WTC11 (cell line): ENCODE measurements at regions not wholly inside any gene's neighbourhood (a gene's known extent, or its start where the extent isn't known, plus 50 kb on each side); places are given as distances from the start of the nearest gene placed in this dataset.

Experiments used
- ATAC-seq: fragments of 200-7000 bp; cut with Tn5 transposase; 2 replicates; pipeline ENCODE4 v1.10.0; 2021; ENCODE audit warnings: mild to moderate bottlenecking, moderate library complexity
- CTCF ChIA-PET: fragments of 300-600 bp; sonication (Branson Sonifier 250); formaldehyde crosslinking; loops from one replicate; lab custom pipeline; 2021; ENCODE audit warnings: antibody characterized with exemption; lab: Charles Lee
- POLR2A ChIA-PET: fragments of 350-600 bp; sonication (Branson Sonifier 250); formaldehyde crosslinking; loops from one replicate; lab custom pipeline; 2021; ENCODE audit warnings: antibody characterized with exemption; lab: Charles Lee
- DNase-seq: peaks from one replicate; pipeline ENCODE4 v3.0.0; 2021; ENCODE audit warnings: low spot score
- H3K27ac Mint-ChIP-seq: 2 replicates; pipeline ENCODE4 v1.8.0; 2021; ENCODE audit warnings: mixed read lengths
- H3K27me3 Mint-ChIP-seq: 2 replicates; pipeline ENCODE4 v1.8.0; 2021; ENCODE audit warnings: low read depth, mild to moderate bottlenecking, moderate library complexity, mixed read lengths
- H3K36me3 Mint-ChIP-seq: 2 replicates; pipeline ENCODE4 v1.8.0; 2021; ENCODE audit warnings: mixed read lengths
- H3K4me1 Mint-ChIP-seq: 2 replicates; pipeline ENCODE4 v1.8.0; 2022; ENCODE audit warnings: mixed read lengths
- H3K4me3 Mint-ChIP-seq: 2 replicates; pipeline ENCODE4 v1.8.0; 2021; ENCODE audit warnings: mild to moderate bottlenecking, moderate library complexity, mixed read lengths
- H3K9me3 Mint-ChIP-seq: 2 replicates; pipeline ENCODE4 v1.8.0; 2021; ENCODE audit warnings: mixed read lengths
- ATF2 ChIP-seq: sonication (generic); formaldehyde crosslinking; IDR thresholded peaks from 2 replicates; pipeline ENCODE4 v1.8.1; 2022; ENCODE audit warnings: low read depth, missing genetic modification reagents, borderline replicate concordance
- ATF3 ChIP-seq: sonication (generic); formaldehyde crosslinking; conservative IDR thresholded peaks from 2 replicates; pipeline ENCODE4 v1.8.1; 2022; ENCODE audit warnings: mild to moderate bottlenecking, missing genetic modification reagents
- CBFB ChIP-seq: sonication (generic); formaldehyde crosslinking; IDR thresholded peaks from 2 replicates; pipeline ENCODE4 v1.8.1; 2022; ENCODE audit warnings: mild to moderate bottlenecking, low read depth, missing genetic modification reagents
- ERG ChIP-seq: fragments of 250-450 bp; sonication (Bioruptor Pico); IDR thresholded peaks from 2 replicates; pipeline ENCODE4 v1.8.0; 2021; ENCODE audit warnings: mild to moderate bottlenecking
- FOXJ3 ChIP-seq: sonication (generic); formaldehyde crosslinking; IDR thresholded peaks from 2 replicates; pipeline ENCODE4 v1.9.0; 2021; ENCODE audit warnings: missing genetic modification reagents, mild to moderate bottlenecking, borderline replicate concordance
- FOXP4 ChIP-seq: sonication (generic); formaldehyde crosslinking; IDR thresholded peaks from 2 replicates; pipeline ENCODE4 v1.8.0; 2022; ENCODE audit warnings: mild to moderate bottlenecking, missing genetic modification reagents
- GABPB1 ChIP-seq: sonication (generic); formaldehyde crosslinking; IDR thresholded peaks from 2 replicates; pipeline ENCODE4 v1.8.1; 2023; ENCODE audit warnings: mild to moderate bottlenecking, missing genetic modification reagents
- IRF1 ChIP-seq: sonication (generic); formaldehyde crosslinking; IDR thresholded peaks from 2 replicates; pipeline ENCODE4 v1.8.0; 2023; ENCODE audit warnings: missing genetic modification reagents
- IRF2 ChIP-seq: sonication (generic); formaldehyde crosslinking; IDR thresholded peaks from 2 replicates; pipeline ENCODE4 v1.8.0; 2022; ENCODE audit warnings: low read depth, missing genetic modification reagents, borderline replicate concordance
- MAX ChIP-seq: sonication (generic); formaldehyde crosslinking; IDR thresholded peaks from 2 replicates; pipeline ENCODE4 v1.8.0; 2022; ENCODE audit warnings: mild to moderate bottlenecking, missing genetic modification reagents
- MXD4 ChIP-seq: fragments of 250-450 bp; sonication (Bioruptor Pico); IDR thresholded peaks from 2 replicates; pipeline ENCODE4 v1.8.0; 2021; ENCODE audit warnings: mild to moderate bottlenecking, moderate library complexity, borderline replicate concordance
- NFE2L1 ChIP-seq: sonication (generic); formaldehyde crosslinking; IDR thresholded peaks from 2 replicates; pipeline ENCODE4 v1.8.1; 2023; ENCODE audit warnings: missing genetic modification reagents
- NFYB ChIP-seq: sonication (generic); formaldehyde crosslinking; conservative IDR thresholded peaks from 2 replicates; pipeline ENCODE4 v1.8.0; 2022; ENCODE audit warnings: low read depth, missing genetic modification reagents
- NR1H2 ChIP-seq: sonication (generic); formaldehyde crosslinking; IDR thresholded peaks from 2 replicates; pipeline ENCODE4 v1.9.0; 2021; ENCODE audit warnings: mild to moderate bottlenecking, moderate library complexity, missing genetic modification reagents
- PRDM15 ChIP-seq: sonication (generic); formaldehyde crosslinking; IDR thresholded peaks from 2 replicates; pipeline ENCODE4 v1.8.0; 2022; ENCODE audit warnings: missing genetic modification reagents
- RORB ChIP-seq: fragments of 250-450 bp; sonication (Bioruptor Pico); IDR thresholded peaks from 2 replicates; pipeline ENCODE4 v1.9.0; 2021; ENCODE audit warnings: mild to moderate bottlenecking
- STAT6 ChIP-seq: sonication (generic); formaldehyde crosslinking; conservative IDR thresholded peaks from 2 replicates; pipeline ENCODE4 v1.8.1; 2023; ENCODE audit warnings: mild to moderate bottlenecking, low read depth, missing genetic modification reagents, moderate library complexity
- ZNF219 ChIP-seq: sonication (generic); formaldehyde crosslinking; IDR thresholded peaks from 2 replicates; pipeline ENCODE4 v1.8.0; 2023; ENCODE audit warnings: missing genetic modification reagents, mild to moderate bottlenecking, borderline replicate concordance
- ZNF232 ChIP-seq: sonication (generic); formaldehyde crosslinking; IDR thresholded peaks from 2 replicates; pipeline ENCODE4 v1.8.0; 2022; ENCODE audit warnings: mild to moderate bottlenecking, missing genetic modification reagents
- ZNF263 ChIP-seq: sonication (generic); formaldehyde crosslinking; IDR thresholded peaks from 2 replicates; pipeline ENCODE4 v1.8.1; 2022; ENCODE audit warnings: low read depth, mild to moderate bottlenecking, moderate library complexity, missing genetic modification reagents
- ZNF423 ChIP-seq: fragments of 250-450 bp; sonication (Bioruptor Pico); IDR thresholded peaks from 2 replicates; pipeline ENCODE4 v2.1.2; 2022; ENCODE audit warnings: mild to moderate bottlenecking, moderate library complexity

- ATAC-seq (no peak), DNase-seq (no peak)
- Mint-ChIP-seq H3K9me3 (no peaks in the 10 kb centered on the region), H3K27me3 (no peaks in the 10 kb centered on the region), H3K4me1 (no peaks in the 10 kb centered on the region), H3K27ac (no peak overlapping the region), H3K4me3 (no peak overlapping the region), H3K36me3 (no peaks in the 10 kb centered on the region)
- POLR2A ChIA-PET = no interaction called here
- TF ChIP-seq STAT6 (no peak), ZNF219 (CRISPR knock-in tag) (no peak), ERG (CRISPR knock-in tag) (no peak), PRDM15 (CRISPR knock-in tag) (no peak), FOXJ3 (CRISPR knock-in tag) (no peak), MXD4 (CRISPR knock-in tag) (no peak), GABPB1 (CRISPR knock-in tag) (no peak), IRF1 (CRISPR knock-in tag) (no peak), NFE2L1 (CRISPR knock-in tag) (no peak), NR1H2 (CRISPR knock-in tag) (no peak), IRF2 (no peak), FOXP4 (no peak)
- CTCF ChIA-PET = no interaction called here
Measured at GRCh38 chr3:77887611-77888010, 847.7 kb downstream of the ROBO2 start.

- Mint-ChIP-seq H3K27me3 (no peaks in the 10 kb centered on the region), H3K36me3 (no peaks in the 10 kb centered on the region), H3K4me3 (no peak overlapping the region), H3K4me1 (no peaks in the 10 kb centered on the region), H3K27ac (no peak overlapping the region), H3K9me3 (peaks cover 3% of the 10 kb centered on the region; the same call in 1 of the 2 replicates)
- POLR2A ChIA-PET = no interaction called here
- CTCF ChIA-PET = no interaction called here
- DNase-seq (no peak), ATAC-seq (no peak)
- TF ChIP-seq NFYB (CRISPR knock-in tag) = no peak
- no peak for TF ChIP-seq STAT6
- TF ChIP-seq MAX = no peak
- TF ChIP-seq IRF2 = no peak
- TF ChIP-seq ZNF423 (CRISPR knock-in tag) = no peak
- no peak for TF ChIP-seq RORB
- TF ChIP-seq ZNF232 (CRISPR knock-in tag) = no peak
- no peak for TF ChIP-seq CBFB (CRISPR knock-in tag)
- TF ChIP-seq ATF2 = no peak
- TF ChIP-seq ATF3 (CRISPR knock-in tag) = no peak
- no peak for TF ChIP-seq ZNF263 (CRISPR knock-in tag)
Measured at GRCh38 chr3:77889616-77890015, 849.7 kb downstream of the ROBO2 start.
